ENCODE measurements at regions not wholly inside any gene's neighbourhood (a gene's known extent, or its start where the extent isn't known, plus 50 kb on each side); places are given as distances from the start of the nearest gene placed in this dataset.

- no peaks in the 10 kb centered on the region for H3K9me1 ChIP-seq (replicated peaks; ENCODE audit: control insufficient read depth, extremely low read depth, insufficient read depth, low read length)
- DNase-seq (ENCODE audit: low read depth, low spot score) (no peak), FAIRE-seq (no peak)
- no peak overlapping the region for H3K4me2 ChIP-seq (ENCODE audit: insufficient read depth, low read length)
- no peak overlapping the region for H2AFZ ChIP-seq (ENCODE audit: low read depth, low read length)
- ChIA-PET POLR2A (no interaction called here), CTCF (no interaction called here)
- no peaks in the 10 kb centered on the region for H3K9me3 ChIP-seq (replicated peaks; ENCODE audit: control insufficient read depth, insufficient read depth, low read length)
- no peaks in the 10 kb centered on the region for H4K20me1 ChIP-seq (replicated peaks; ENCODE audit: control insufficient read depth, extremely low read depth, insufficient read depth, low read length)
- BruUV-seq (replicated peaks), result no TSS peak
- H3K4me3 ChIP-seq (replicated peaks in 1 of 3; ENCODE audit: insufficient read depth in 1 of 3, low read depth in 1 of 3, low read length in 3 of 3), result no peak overlapping the region
- H3K9ac ChIP-seq (replicated peaks; ENCODE audit: extremely low read depth, insufficient read depth, low read length), result no peak overlapping the region
- H3K27me3 ChIP-seq (ENCODE audit: control insufficient read depth in 2 of 2, insufficient read depth in 2 of 2, low read length in 2 of 2), result no peaks in the 10 kb centered on the region
- no peaks in the 10 kb centered on the region for H3K79me2 ChIP-seq (ENCODE audit: control insufficient read depth, insufficient read depth, low read length)
- no peaks in the 10 kb centered on the region for H3K4me1 ChIP-seq (ENCODE audit: control insufficient read depth, extremely low read depth, insufficient read depth, low read length)
- H3K36me3 ChIP-seq (ENCODE audit: control insufficient read depth in 2 of 2, extremely low read depth in 1 of 2, insufficient read depth in 2 of 2, low read length in 2 of 2), result no peaks in the 10 kb centered on the region
- dilution Hi-C loops (cut with MboI; ENCODE audit: extremely low pct_ligation_motif_present, low sequenced_read_pairs), result no loop called here
- H3K27ac ChIP-seq (ENCODE audit: insufficient read depth, low read depth, low read length), result no peak overlapping the region
- TF ChIP-seq MAX (IDR thresholded peaks at IDR 0.05; ENCODE audit: insufficient read depth, insufficient read length), result no peak
- TF ChIP-seq CTCF (IDR thresholded peaks at IDR 0.05; ENCODE audit: extremely low read depth in 1 of 2, insufficient read depth in 1 of 2, low read depth in 1 of 2, low read length in 2 of 2), result no peak
- TF ChIP-seq FOS (IDR thresholded peaks at IDR 0.05; ENCODE audit: borderline replicate concordance, insufficient read depth, low read length), result no peak
- TF ChIP-seq GATA2 (IDR thresholded peaks at IDR 0.05; ENCODE audit: insufficient read depth, insufficient read length, low read depth, low read length), result no peak
- TF ChIP-seq JUN (IDR thresholded peaks at IDR 0.05; ENCODE audit: borderline replicate concordance, insufficient read depth, insufficient read length, low read depth), result no peak
- no peak for TF ChIP-seq EZH2 (IDR thresholded peaks at IDR 0.05; ENCODE audit: borderline replicate concordance, low read depth, low read length, severe bottlenecking)
- TF ChIP-seq POLR2AphosphoS5 (IDR thresholded peaks at IDR 0.05; ENCODE audit: insufficient read depth, low read depth, low read length), result no peak
- intact Hi-C loops (cut with micrococcal nuclease), result no loop called here
Measured at GRCh38 chr4:134422776-134423175, 221.2 kb upstream of the PABPC4L start.
